PC-9 (cell line): ENCODE measurements at regions not wholly inside any gene's neighbourhood (a gene's known extent, or its start where the extent isn't known, plus 50 kb on each side); places are given as distances from the start of the nearest gene placed in this dataset.

Experiments used
- BruUV-seq: library from RNA; stranded (reverse); fragments of 400-500 nt; replicated peaks from 2 replicates; lab custom pipeline; 2021; lab: Mats Ljungman, UMichigan
- CTCF ChIA-PET: fragments of 300-600 bp; sonication (Branson Sonifier 250); formaldehyde crosslinking; loops from one replicate; lab custom pipeline; 2022; ENCODE audit warnings: antibody characterized with exemption; lab: Charles Lee
- POLR2A ChIA-PET: fragments of 300-600 bp; sonication (Branson Sonifier 250); formaldehyde crosslinking; loops from one replicate; lab custom pipeline; 2022; ENCODE audit warnings: antibody characterized with exemption; ENCODE audit not compliant: unreplicated experiment; lab: Charles Lee
- DNase-seq, 2 experiments: peaks; one replicate each; pipeline versions ENCODE4 v3.0.0 to v3.0.0-alpha.2; 2015 to 2022; ENCODE audit warnings: mixed read lengths in 1 of 2
- H2AFZ ChIP-seq: fragments of 200-600 bp; sonication (generic); 2 replicates; pipeline ENCODE4 v1.8.1; 2017; ENCODE audit warnings: antibody characterized with exemption
- H3F3A ChIP-seq: fragments of 200-600 bp; sonication (generic); 2 replicates; pipeline ENCODE4 v1.8.1; 2017; ENCODE audit warnings: antibody characterized with exemption, mild to moderate bottlenecking, low read depth; ENCODE audit not compliant: insufficient read depth
- H3K27ac ChIP-seq: fragments of 200-600 bp; sonication (generic); 2 replicates; pipeline ENCODE4 v1.6.1; 2016; ENCODE audit warnings: mixed run types
- H3K27me3 ChIP-seq: fragments of 200-600 bp; sonication (generic); 2 replicates; pipeline ENCODE4 v1.6.1; 2016; ENCODE audit warnings: low read depth, mixed run types; ENCODE audit not compliant: insufficient read depth
- H3K36me3 ChIP-seq: fragments of 200-600 bp; sonication (generic); 2 replicates; pipeline ENCODE4 v1.6.1; 2016; ENCODE audit warnings: low read depth, mixed run types
- H3K4me1 ChIP-seq: fragments of 200-600 bp; sonication (generic); replicated peaks from 2 replicates; pipeline ENCODE4 v1.6.1; 2016; ENCODE audit warnings: mixed run types; ENCODE audit not compliant: insufficient read depth
- H3K4me2 ChIP-seq: fragments of 200-600 bp; sonication (generic); 2 replicates; pipeline ENCODE4 v1.6.1; 2017; ENCODE audit warnings: mixed run types
- H3K4me3 ChIP-seq: fragments of 200-600 bp; sonication (generic); 2 replicates; pipeline ENCODE4 v1.6.1; 2016; ENCODE audit warnings: mixed run types
- H3K79me2 ChIP-seq: fragments of 200-600 bp; sonication (generic); 2 replicates; pipeline ENCODE4 v1.6.1; 2017; ENCODE audit warnings: low read depth, mixed run types
- H3K9me2 ChIP-seq: fragments of 200-600 bp; sonication (generic); 2 replicates; pipeline ENCODE4 v1.8.1; 2017; ENCODE audit warnings: mild to moderate bottlenecking; ENCODE audit not compliant: insufficient read depth
- H3K9me3 ChIP-seq: fragments of 200-600 bp; sonication (generic); 2 replicates; pipeline ENCODE4 v1.8.1; 2016; ENCODE audit warnings: low read depth; ENCODE audit not compliant: insufficient read depth
- H4K20me1 ChIP-seq: fragments of 200-600 bp; sonication (generic); 2 replicates; pipeline ENCODE4 v1.8.1; 2017; ENCODE audit not compliant: insufficient read depth
- CTCF ChIP-seq: fragments of 200-600 bp; sonication (generic); conservative IDR thresholded peaks from 2 replicates; pipeline ENCODE4 v1.6.1; 2017; ENCODE audit warnings: mixed run types, antibody characterized with exemption, mild to moderate bottlenecking, moderate library complexity
- EZH2 ChIP-seq: fragments of 200-600 bp; sonication (generic); IDR thresholded peaks from 2 replicates; pipeline ENCODE4 v1.8.0; 2017; ENCODE audit warnings: antibody characterized with exemption, low read depth
- intact Hi-C: fragments of 100-400 bp; cut with micrococcal nuclease; formaldehyde crosslinking; loops from one replicate; pipeline ENCODE4 v1.10.0; 2022; ENCODE audit not compliant: unreplicated experiment

- no peak for TF ChIP-seq EZH2
- no peak for TF ChIP-seq CTCF
- intact Hi-C loops: no loop called here
- POLR2A ChIA-PET: no interaction called here
- BruUV-seq: no TSS peak
- Histone ChIP-seq H3K36me3 (no peaks in the 10 kb centered on the region), H3F3A (no peaks in the 10 kb centered on the region), H3K4me1 (no peaks in the 10 kb centered on the region), H2AFZ (no peak overlapping the region), H4K20me1 (no peaks in the 10 kb centered on the region), H3K9me2 (no peaks in the 10 kb centered on the region), H3K27ac (no peak overlapping the region), H3K4me3 (no peak overlapping the region), H3K9me3 (no peaks in the 10 kb centered on the region), H3K4me2 (no peak overlapping the region), H3K79me2 (no peaks in the 10 kb centered on the region), H3K27me3 (no peaks in the 10 kb centered on the region)
- DNase-seq: no peak
- CTCF ChIA-PET: interaction anchor here (0.6 kb wide), 1 partner anchor 1399 kb away, joined by 4 read pairs; no protein-coding TSS in a partner anchor
Observed at GRCh38 chr3:150264561-150265279, 143.4 kb upstream of the TSC22D2 start.

- H3K4me3 ChIP-seq: no peak overlapping the region
- H3F3A ChIP-seq: no peaks in the 10 kb centered on the region
- TF ChIP-seq CTCF (no peak), EZH2 (no peak)
- H3K9me3 ChIP-seq: no peaks in the 10 kb centered on the region
- no peaks in the 10 kb centered on the region for H3K36me3 ChIP-seq
- intact Hi-C loops: no loop called here
- no peaks in the 10 kb centered on the region for H4K20me1 ChIP-seq
- H3K9me2 ChIP-seq: no peaks in the 10 kb centered on the region
- H3K79me2 ChIP-seq: no peaks in the 10 kb centered on the region
- no peak overlapping the region for H3K27ac ChIP-seq
- H2AFZ ChIP-seq: no peak overlapping the region
- DNase-seq: no peak
- ChIA-PET POLR2A (no interaction called here), CTCF (no interaction called here)
- H3K27me3 ChIP-seq: no peaks in the 10 kb centered on the region
- no TSS peak for BruUV-seq
- no peaks in the 10 kb centered on the region for H3K4me1 ChIP-seq
- H3K4me2 ChIP-seq: no peak overlapping the region
Observed at GRCh38 chr3:150261958-150262357, 146.1 kb upstream of the TSC22D2 start.

GRCh38 chr3:150261418-150261817 lies 146.7 kb upstream of the TSC22D2 start:
- ChIA-PET CTCF (no interaction called here), POLR2A (no interaction called here)
- intact Hi-C loops: no loop called here
- no peaks in the 10 kb centered on the region for H3K9me3 ChIP-seq
- BruUV-seq: no TSS peak
- TF ChIP-seq CTCF: no peak
- no peak for TF ChIP-seq EZH2
- no peak overlapping the region for H2AFZ ChIP-seq
- H3F3A ChIP-seq: no peaks in the 10 kb centered on the region
- no peaks in the 10 kb centered on the region for H3K79me2 ChIP-seq
- no peaks in the 10 kb centered on the region for H3K9me2 ChIP-seq
- H3K4me3 ChIP-seq: no peak overlapping the region
- no peak for DNase-seq
- H4K20me1 ChIP-seq: no peaks in the 10 kb centered on the region
- H3K27ac ChIP-seq: no peak overlapping the region
- no peak overlapping the region for H3K4me2 ChIP-seq
- H3K27me3 ChIP-seq: no peaks in the 10 kb centered on the region
- no peaks in the 10 kb centered on the region for H3K36me3 ChIP-seq
- H3K4me1 ChIP-seq: no peaks in the 10 kb centered on the region
